Rectal smooth muscle tissue (tissue), 1 donor: ENCODE measurements at regions not wholly inside any gene's neighbourhood (a gene's known extent, or its start where the extent isn't known, plus 50 kb on each side); places are given as distances from the start of the nearest gene placed in this dataset.

Source experiments
- H3K27ac ChIP-seq: one replicate; pipeline ENCODE4 v1.7.0; 2013; ENCODE audit warnings: low read depth, low read length, inconsistent platforms
- H3K27me3 ChIP-seq: one replicate; pipeline ENCODE4 v1.7.0; 2013; ENCODE audit warnings: low read length; ENCODE audit not compliant: control insufficient read depth, insufficient read depth
- H3K36me3 ChIP-seq: one replicate; pipeline ENCODE4 v1.7.0; 2013; ENCODE audit warnings: low read length; ENCODE audit not compliant: control insufficient read depth, insufficient read depth
- H3K4me1 ChIP-seq: one replicate; pipeline ENCODE4 v1.7.0; 2013; ENCODE audit warnings: low read length; ENCODE audit not compliant: control insufficient read depth, insufficient read depth
- H3K4me3 ChIP-seq: one replicate; pipeline ENCODE4 v1.7.0; 2013; ENCODE audit warnings: low read length
- H3K9ac ChIP-seq: one replicate; pipeline ENCODE4 v1.7.0; 2013; ENCODE audit warnings: low read length

- Histone ChIP-seq H3K4me3 (no peak overlapping the region), H3K36me3 (no peaks in the 10 kb centered on the region), H3K27ac (no peak overlapping the region), H3K9ac (no peak overlapping the region), H3K4me1 (no peaks in the 10 kb centered on the region), H3K27me3 (no peaks in the 10 kb centered on the region)
Observed at GRCh38 chr11:112481893-112482292, 221.2 kb upstream of the PLET1 start.

GRCh38 chr11:112485280-112485679 lies 224.6 kb upstream of the PLET1 start:
- Histone ChIP-seq H3K9ac (no peak overlapping the region), H3K27me3 (no peaks in the 10 kb centered on the region), H3K36me3 (no peaks in the 10 kb centered on the region), H3K4me1 (no peaks in the 10 kb centered on the region), H3K4me3 (no peak overlapping the region), H3K27ac (no peak overlapping the region)

GRCh38 chr11:112497826-112498225 lies 237.2 kb upstream of the PLET1 start:
- H3K27me3 ChIP-seq = no peaks in the 10 kb centered on the region
- H3K9ac ChIP-seq = no peak overlapping the region
- no peaks in the 10 kb centered on the region for H3K4me1 ChIP-seq

GRCh38 chr11:112498701-112499100 lies 238.0 kb upstream of the PLET1 start:
- no peak overlapping the region for H3K4me3 ChIP-seq
- H3K36me3 ChIP-seq = no peaks in the 10 kb centered on the region
- no peak overlapping the region for H3K27ac ChIP-seq
- no peaks in the 10 kb centered on the region for H3K27me3 ChIP-seq
- H3K4me1 ChIP-seq = no peaks in the 10 kb centered on the region
- no peak overlapping the region for H3K9ac ChIP-seq

More at GRCh38 chr11:112497826-112498225, 237.2 kb upstream of the PLET1 start:
- H3K27ac ChIP-seq = no peak overlapping the region
- H3K36me3 ChIP-seq = no peaks in the 10 kb centered on the region
- no peak overlapping the region for H3K4me3 ChIP-seq

GRCh38 chr11:112499153-112499880 lies 238.7 kb upstream of the PLET1 start:
- Histone ChIP-seq H3K4me3 (no peak overlapping the region), H3K27ac (no peak overlapping the region), H3K36me3 (no peaks in the 10 kb centered on the region), H3K4me1 (no peaks in the 10 kb centered on the region), H3K27me3 (no peaks in the 10 kb centered on the region), H3K9ac (no peak overlapping the region)

- no peak overlapping the region for H3K4me3 ChIP-seq
- H3K36me3 ChIP-seq = no peaks in the 10 kb centered on the region
Observed at GRCh38 chr11:112499881-112500204, 239.2 kb upstream of the PLET1 start.

GRCh38 chr11:112503410-112503809 lies 242.8 kb upstream of the PLET1 start:
- no peak overlapping the region for H3K9ac ChIP-seq
- no peaks in the 10 kb centered on the region for H3K27me3 ChIP-seq

More at GRCh38 chr11:112499881-112500204, 239.2 kb upstream of the PLET1 start:
- no peak overlapping the region for H3K27ac ChIP-seq
- no peaks in the 10 kb centered on the region for H3K4me1 ChIP-seq
- H3K27me3 ChIP-seq = no peaks in the 10 kb centered on the region
- H3K9ac ChIP-seq = no peak overlapping the region

GRCh38 chr11:112504056-112504455 lies 243.4 kb upstream of the PLET1 start:
- no peaks in the 10 kb centered on the region for H3K36me3 ChIP-seq
- no peak overlapping the region for H3K9ac ChIP-seq
- no peaks in the 10 kb centered on the region for H3K27me3 ChIP-seq
- no peak overlapping the region for H3K27ac ChIP-seq
- H3K4me3 ChIP-seq = no peak overlapping the region
- no peaks in the 10 kb centered on the region for H3K4me1 ChIP-seq

More at GRCh38 chr11:112503410-112503809, 242.8 kb upstream of the PLET1 start:
- Histone ChIP-seq H3K4me3 (no peak overlapping the region), H3K27ac (no peak overlapping the region), H3K4me1 (no peaks in the 10 kb centered on the region), H3K36me3 (no peaks in the 10 kb centered on the region)

GRCh38 chr11:112506852-112507251 lies 246.2 kb upstream of the PLET1 start:
- no peak overlapping the region for H3K4me3 ChIP-seq
- no peak overlapping the region for H3K9ac ChIP-seq
- no peaks in the 10 kb centered on the region for H3K27me3 ChIP-seq
- H3K36me3 ChIP-seq = no peaks in the 10 kb centered on the region
- H3K4me1 ChIP-seq = no peaks in the 10 kb centered on the region
- no peak overlapping the region for H3K27ac ChIP-seq

GRCh38 chr11:112507281-112507680 lies 246.6 kb upstream of the PLET1 start:
- H3K4me3 ChIP-seq = no peak overlapping the region

GRCh38 chr11:112508750-112509149 lies 248.1 kb upstream of the PLET1 start:
- H3K36me3 ChIP-seq = no peaks in the 10 kb centered on the region
- no peak overlapping the region for H3K9ac ChIP-seq

More at GRCh38 chr11:112507281-112507680, 246.6 kb upstream of the PLET1 start:
- Histone ChIP-seq H3K4me1 (no peaks in the 10 kb centered on the region), H3K9ac (no peak overlapping the region), H3K27ac (no peak overlapping the region), H3K36me3 (no peaks in the 10 kb centered on the region), H3K27me3 (no peaks in the 10 kb centered on the region)

GRCh38 chr11:112509300-112509699 lies 248.6 kb upstream of the PLET1 start:
- no peak overlapping the region for H3K4me3 ChIP-seq
- H3K27me3 ChIP-seq = no peaks in the 10 kb centered on the region
- H3K36me3 ChIP-seq = no peaks in the 10 kb centered on the region
- no peak overlapping the region for H3K9ac ChIP-seq
- no peaks in the 10 kb centered on the region for H3K4me1 ChIP-seq
- no peak overlapping the region for H3K27ac ChIP-seq

More at GRCh38 chr11:112508750-112509149, 248.1 kb upstream of the PLET1 start:
- no peak overlapping the region for H3K4me3 ChIP-seq
- no peaks in the 10 kb centered on the region for H3K4me1 ChIP-seq
- no peak overlapping the region for H3K27ac ChIP-seq
- H3K27me3 ChIP-seq = no peaks in the 10 kb centered on the region

- H3K27ac ChIP-seq = no peak overlapping the region
- H3K36me3 ChIP-seq = no peaks in the 10 kb centered on the region
- H3K27me3 ChIP-seq = no peaks in the 10 kb centered on the region
- no peaks in the 10 kb centered on the region for H3K4me1 ChIP-seq
- no peak overlapping the region for H3K9ac ChIP-seq
- H3K4me3 ChIP-seq = no peak overlapping the region
Observed at GRCh38 chr11:112511271-112511670, 250.6 kb upstream of the PLET1 start.
